Upper lobe of left lung (tissue), 4 donors: ENCODE measurements at regions not wholly inside any gene's neighbourhood (a gene's known extent, or its start where the extent isn't known, plus 50 kb on each side); places are given as distances from the start of the nearest gene placed in this dataset.

ENCODE experiments used
- POLR2A ChIP-seq, 4 donors: fragments of 450-650 bp; IDR thresholded peaks; one replicate each; pipeline ENCODE4 v1.5.1; 2016 to 2017; ENCODE audit warnings: antibody characterized with exemption in 4 of 4, mild to moderate bottlenecking in 2 of 4
- POLR2AphosphoS5 ChIP-seq, 2 donors: sonication (generic); formaldehyde crosslinking; IDR thresholded peaks; one replicate each; pipeline ENCODE4 v1.5.1; 2017; ENCODE audit warnings: antibody characterized with exemption in 2 of 2
- TF ChIP-seq, protein P1 (sequence below), 6 experiments: fragments of 450-650 bp in 4 of 6; fragments of 200-600 bp in 2 of 6; sonication (generic) in 2 of 6; IDR thresholded peaks; one replicate each; pipeline ENCODE4 v1.5.1; 2016 to 2019; ENCODE audit warnings: antibody characterized with exemption in 6 of 6

DNA sequence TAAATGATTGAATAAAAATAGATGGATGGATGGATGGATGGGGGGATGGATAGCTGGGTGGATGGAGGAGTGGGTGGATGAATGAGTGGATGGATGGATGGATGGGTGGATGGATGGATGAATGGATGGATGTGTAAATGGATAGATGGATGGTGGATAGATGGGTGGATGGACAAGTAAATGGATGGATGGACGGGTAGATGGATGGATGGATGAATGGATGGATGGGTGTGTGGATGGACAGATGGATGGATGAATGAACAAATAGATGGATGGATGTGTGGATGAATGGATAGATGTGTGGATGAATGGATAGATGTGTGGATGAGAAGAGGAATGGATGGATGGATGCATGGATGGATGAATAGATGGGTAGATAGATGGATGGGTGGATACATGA, 490.8 kb downstream of the VRK1 start:
- TF ChIP-seq, protein P1, sequence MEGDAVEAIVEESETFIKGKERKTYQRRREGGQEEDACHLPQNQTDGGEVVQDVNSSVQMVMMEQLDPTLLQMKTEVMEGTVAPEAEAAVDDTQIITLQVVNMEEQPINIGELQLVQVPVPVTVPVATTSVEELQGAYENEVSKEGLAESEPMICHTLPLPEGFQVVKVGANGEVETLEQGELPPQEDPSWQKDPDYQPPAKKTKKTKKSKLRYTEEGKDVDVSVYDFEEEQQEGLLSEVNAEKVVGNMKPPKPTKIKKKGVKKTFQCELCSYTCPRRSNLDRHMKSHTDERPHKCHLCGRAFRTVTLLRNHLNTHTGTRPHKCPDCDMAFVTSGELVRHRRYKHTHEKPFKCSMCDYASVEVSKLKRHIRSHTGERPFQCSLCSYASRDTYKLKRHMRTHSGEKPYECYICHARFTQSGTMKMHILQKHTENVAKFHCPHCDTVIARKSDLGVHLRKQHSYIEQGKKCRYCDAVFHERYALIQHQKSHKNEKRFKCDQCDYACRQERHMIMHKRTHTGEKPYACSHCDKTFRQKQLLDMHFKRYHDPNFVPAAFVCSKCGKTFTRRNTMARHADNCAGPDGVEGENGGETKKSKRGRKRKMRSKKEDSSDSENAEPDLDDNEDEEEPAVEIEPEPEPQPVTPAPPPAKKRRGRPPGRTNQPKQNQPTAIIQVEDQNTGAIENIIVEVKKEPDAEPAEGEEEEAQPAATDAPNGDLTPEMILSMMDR (IDR thresholded peaks at IDR 0.05), result no peak
- TF ChIP-seq POLR2A (IDR thresholded peaks at IDR 0.05), result no peak
- TF ChIP-seq POLR2AphosphoS5 (IDR thresholded peaks at IDR 0.05), result no peak
